Neuronal stem cell (in vitro differentiated cells): ENCODE measurements at regions not wholly inside any gene's neighbourhood (a gene's known extent, or its start where the extent isn't known, plus 50 kb on each side); places are given as distances from the start of the nearest gene placed in this dataset.

Source experiments
- DNase-seq: peaks from one replicate; pipeline ENCODE4 v3.0.0-alpha.2; 2013; ENCODE audit warnings: low spot score
- H2AFZ ChIP-seq: one replicate; pipeline ENCODE4 v1.6.1; 2013; ENCODE audit warnings: mild to moderate bottlenecking, low read length, inconsistent platforms
- H2AK5ac ChIP-seq: 2 replicates; pipeline ENCODE4 v1.6.1; 2013; ENCODE audit warnings: low read depth, mild to moderate bottlenecking, inconsistent platforms, low read length, moderate library complexity, mixed read lengths
- H2BK120ac ChIP-seq: 2 replicates; pipeline ENCODE4 v1.6.1; 2013; ENCODE audit warnings: low read depth, mild to moderate bottlenecking, inconsistent platforms, low read length, moderate library complexity, mixed read lengths
- H2BK12ac ChIP-seq: one replicate; pipeline ENCODE4 v1.6.1; 2013; ENCODE audit warnings: low read length, inconsistent platforms
- H2BK15ac ChIP-seq: 2 replicates; pipeline ENCODE4 v1.6.1; 2013; ENCODE audit warnings: mild to moderate bottlenecking, low read length, inconsistent platforms, mixed read lengths
- H2BK5ac ChIP-seq: one replicate; pipeline ENCODE4 v1.6.1; 2013; ENCODE audit warnings: inconsistent platforms, mild to moderate bottlenecking, low read length, moderate library complexity
- H3K14ac ChIP-seq: one replicate; pipeline ENCODE4 v1.6.1; 2013; ENCODE audit warnings: low read length, inconsistent platforms
- H3K18ac ChIP-seq: 2 replicates; pipeline ENCODE4 v1.6.1; 2013; ENCODE audit warnings: low read length, inconsistent platforms
- H3K23ac ChIP-seq: 2 replicates; pipeline ENCODE4 v1.6.1; 2013; ENCODE audit warnings: low read depth, mild to moderate bottlenecking, mixed read lengths, low read length, inconsistent platforms; ENCODE audit not compliant: poor library complexity
- H3K27ac ChIP-seq: replicated peaks from 3 replicates; pipeline ENCODE4 v1.5.1; 2013; ENCODE audit warnings: low read length, inconsistent platforms
- H3K27me3 ChIP-seq, 3 experiments: 2 replicates each; pipeline ENCODE4 v1.6.1; 2013; ENCODE audit warnings: low read length in 3 of 3, mild to moderate bottlenecking in 2 of 3, inconsistent platforms in 1 of 3, low read depth in 1 of 3, mixed read lengths in 1 of 3, moderate library complexity in 1 of 3; ENCODE audit not compliant: control insufficient read depth in 3 of 3, insufficient read depth in 3 of 3
- H3K36me3 ChIP-seq, 2 donors: replicated peaks in 1 of 2; 2 replicates each; pipeline ENCODE4 v1.6.1; 2013; ENCODE audit warnings: low read length in 2 of 2; ENCODE audit not compliant: control insufficient read depth in 2 of 2, insufficient read depth in 2 of 2
- H3K4ac ChIP-seq: 2 replicates; pipeline ENCODE4 v1.6.1; 2013; ENCODE audit warnings: inconsistent platforms, mild to moderate bottlenecking, low read length, moderate library complexity
- H3K4me1 ChIP-seq, 2 donors: 1 replicate in 1 of 2; 2 replicates in 1 of 2; pipeline ENCODE4 v1.6.1; 2013; ENCODE audit warnings: low read length in 2 of 2, low read depth in 1 of 2; ENCODE audit not compliant: control insufficient read depth in 2 of 2, insufficient read depth in 1 of 2
- H3K4me2 ChIP-seq: one replicate; pipeline ENCODE4 v1.6.1; 2013; ENCODE audit warnings: mild to moderate bottlenecking, low read length, inconsistent platforms; ENCODE audit not compliant: insufficient read depth, poor library complexity, severe bottlenecking
- H3K4me3 ChIP-seq, 2 donors: 2 replicates each; pipeline ENCODE4 v1.5.1; 2013; ENCODE audit warnings: low read length in 2 of 2, mild to moderate bottlenecking in 2 of 2, inconsistent platforms in 1 of 2, moderate library complexity in 1 of 2
- H3K79me1 ChIP-seq: one replicate; pipeline ENCODE4 v1.6.1; 2013; ENCODE audit warnings: low read depth, mild to moderate bottlenecking, inconsistent platforms, low read length, moderate library complexity
- H3K9ac ChIP-seq: one replicate; pipeline ENCODE4 v1.6.1; 2013; ENCODE audit warnings: mild to moderate bottlenecking, low read depth, low read length, inconsistent platforms; ENCODE audit not compliant: poor library complexity
- H3K9me3 ChIP-seq, 2 donors: replicated peaks in 1 of 2; 2 replicates each; pipeline versions ENCODE3 to v1.6.1; 2013; ENCODE audit warnings: low read length in 2 of 2, mild to moderate bottlenecking in 2 of 2, inconsistent platforms in 1 of 2, low read depth in 1 of 2, mixed read lengths in 1 of 2, moderate library complexity in 1 of 2; ENCODE audit not compliant: control insufficient read depth in 2 of 2, insufficient read depth in 1 of 2
- H4K8ac ChIP-seq: one replicate; pipeline ENCODE4 v1.6.1; 2013; ENCODE audit warnings: low read depth, mild to moderate bottlenecking, inconsistent platforms, low read length, moderate library complexity
- H4K91ac ChIP-seq: one replicate; pipeline ENCODE4 v1.6.1; 2013; ENCODE audit warnings: low read length, low read depth, mild to moderate bottlenecking, inconsistent platforms; ENCODE audit not compliant: poor library complexity
- WGBS, 2 donors: extraction: QIAGEN DNeasy Blood & Tissue Kit; methylation state at CpG; one replicate each; pipeline ENCODE4 v1.1.7; 2013; ENCODE audit warnings: missing lambda C conversion rate in 2 of 2, mixed read lengths in 1 of 2; ENCODE audit not compliant: insufficient read length in 2 of 2, insufficient replicate concordance in 1 of 2; ENCODE audit errors: extremely low coverage in 2 of 2; 5-methylcytosine and 5-hydroxymethylcytosine counted together

GRCh38 chr5:5040712-5041111, 99.4 kb upstream of the ADAMTS16 start:
- no peak for DNase-seq
- no peaks in the 10 kb centered on the region for H3K27me3 ChIP-seq
- H3K4ac ChIP-seq, result no peak overlapping the region
- no peaks in the 10 kb centered on the region for H3K9me3 ChIP-seq
- no peak overlapping the region for H2BK5ac ChIP-seq
- no peak overlapping the region for H3K4me2 ChIP-seq
- H3K36me3 ChIP-seq, result no peaks in the 10 kb centered on the region
- H3K79me1 ChIP-seq, result no peaks in the 10 kb centered on the region
- H4K8ac ChIP-seq, result no peak overlapping the region
- no peak overlapping the region for H3K27ac ChIP-seq
- WGBS, 2 donors, result no CpG with 5 or more reads among the region's 3 CpGs
- no peak overlapping the region for H2AFZ ChIP-seq
- no peak overlapping the region for H3K4me3 ChIP-seq
- H2BK12ac ChIP-seq, result no peak overlapping the region
- H2BK15ac ChIP-seq, result no peak overlapping the region
- no peak overlapping the region for H3K14ac ChIP-seq
- H2AK5ac ChIP-seq, result no peak overlapping the region
- H3K4me1 ChIP-seq, result no peaks in the 10 kb centered on the region
- no peak overlapping the region for H3K9ac ChIP-seq
- no peak overlapping the region for H3K18ac ChIP-seq
- no peak overlapping the region for H4K91ac ChIP-seq
- no peak overlapping the region for H3K23ac ChIP-seq
- H2BK120ac ChIP-seq, result no peak overlapping the region

DNA sequence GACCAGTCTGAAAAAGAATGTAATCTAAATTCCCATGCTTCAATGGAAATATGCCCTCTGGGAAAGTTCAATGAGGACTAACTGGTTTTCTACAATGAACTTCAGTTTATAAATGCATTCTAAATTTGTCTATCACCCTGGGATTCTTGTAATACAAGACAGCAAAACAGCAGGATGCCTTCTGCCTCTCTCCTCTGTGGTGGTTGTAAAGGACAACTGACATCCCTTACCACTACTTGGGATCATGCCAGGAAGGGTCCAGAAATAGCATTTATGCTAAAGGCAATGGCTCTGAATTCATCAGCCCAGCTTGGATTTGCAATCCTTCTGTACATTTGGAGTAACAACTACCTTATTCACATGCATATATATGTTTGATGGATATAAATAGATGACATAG, 97.3 kb upstream of the ADAMTS16 start:
- no peak overlapping the region for H3K27ac ChIP-seq

DNA sequence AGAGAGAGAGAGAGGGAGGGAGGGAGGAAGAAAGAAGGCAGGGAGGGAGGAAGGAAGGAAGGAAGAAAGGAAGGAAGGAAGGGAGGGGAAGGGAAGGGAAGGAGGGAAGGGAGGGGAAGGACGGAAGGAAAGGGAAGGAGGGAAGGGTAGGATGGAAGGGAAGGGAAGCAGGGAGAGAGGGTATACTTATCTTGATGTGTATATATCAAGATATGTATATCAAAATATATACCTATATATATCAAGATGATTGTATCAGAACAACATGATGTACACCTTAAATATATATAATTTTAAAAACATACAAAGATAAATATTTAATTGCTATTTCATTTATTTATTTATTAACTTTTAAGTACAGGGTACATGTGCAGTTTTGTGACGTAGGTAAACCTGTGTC, 96.8 kb upstream of the ADAMTS16 start:
- H2AK5ac ChIP-seq, result no peak overlapping the region
- H2AFZ ChIP-seq, result no peak overlapping the region
- H2BK5ac ChIP-seq, result no peak overlapping the region
- H3K4me2 ChIP-seq, result no peak overlapping the region
- DNase-seq, result no peak
- no peak overlapping the region for H2BK15ac ChIP-seq
- H4K91ac ChIP-seq, result no peak overlapping the region
- H3K23ac ChIP-seq, result no peak overlapping the region
- no peak overlapping the region for H3K18ac ChIP-seq
- H3K4ac ChIP-seq, result no peak overlapping the region
- no peaks in the 10 kb centered on the region for H3K36me3 ChIP-seq
- H3K9me3 ChIP-seq, result no peaks in the 10 kb centered on the region
- no peak overlapping the region for H3K9ac ChIP-seq
- no peaks in the 10 kb centered on the region for H3K4me1 ChIP-seq
- no peak overlapping the region for H4K8ac ChIP-seq
- H3K79me1 ChIP-seq, result no peaks in the 10 kb centered on the region
- no peaks in the 10 kb centered on the region for H3K27me3 ChIP-seq
- no peak overlapping the region for H2BK12ac ChIP-seq
- H2BK120ac ChIP-seq, result no peak overlapping the region
- WGBS, 2 donors, result no CpG with 5 or more reads among the region's 2 CpGs
- no peak overlapping the region for H3K14ac ChIP-seq
- H3K4me3 ChIP-seq, result no peak overlapping the region
- H3K27ac ChIP-seq, result no peak overlapping the region

More for the DNA sequence above, 97.3 kb upstream of the ADAMTS16 start:
- Histone ChIP-seq H2BK15ac (no peak overlapping the region), H2BK12ac (no peak overlapping the region), H2AK5ac (no peak overlapping the region), H3K4me1 (no peaks in the 10 kb centered on the region), H4K91ac (no peak overlapping the region), H4K8ac (no peak overlapping the region), H3K4me2 (no peak overlapping the region), H3K36me3 (no peaks in the 10 kb centered on the region), H2AFZ (no peak overlapping the region), H3K27me3 (no peaks in the 10 kb centered on the region), H3K4me3 (no peak overlapping the region), H3K79me1 (no peaks in the 10 kb centered on the region), H3K4ac (no peak overlapping the region), H2BK5ac (no peak overlapping the region), H3K23ac (no peak overlapping the region), H3K14ac (no peak overlapping the region), H3K18ac (no peak overlapping the region), H2BK120ac (no peak overlapping the region), H3K9me3 (no peaks in the 10 kb centered on the region), H3K9ac (no peak overlapping the region)
- no peak for DNase-seq

DNA sequence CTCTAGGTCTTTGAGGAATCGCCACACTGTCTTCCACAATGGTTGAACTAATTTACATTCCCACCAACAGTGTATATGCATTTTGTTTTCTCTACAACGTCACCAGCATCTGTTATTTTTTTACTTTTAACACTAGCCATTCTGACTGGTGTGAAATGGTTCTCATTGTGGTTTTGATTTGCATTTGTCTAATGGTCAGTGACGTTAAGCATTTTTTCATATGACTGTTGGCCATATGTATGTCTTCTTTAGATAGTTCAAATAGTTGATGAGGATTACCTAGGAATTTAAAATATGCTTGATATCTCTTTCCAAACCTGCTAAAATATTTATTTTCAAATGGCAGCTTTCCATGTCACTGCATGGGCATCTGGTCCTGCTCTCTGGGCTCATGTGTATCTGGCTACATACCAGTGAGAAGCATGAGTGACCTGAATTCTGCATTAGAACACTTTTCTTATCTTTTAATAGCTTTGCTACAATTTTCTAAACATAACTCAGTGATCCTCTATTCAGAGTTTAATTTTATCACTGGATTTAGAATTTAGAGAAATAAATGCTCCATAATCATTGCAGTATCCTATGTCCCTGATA, 95.8 kb upstream of the ADAMTS16 start:
- H3K9me3 ChIP-seq, result no peaks in the 10 kb centered on the region
- no peak overlapping the region for H3K27ac ChIP-seq
- no CpG with 5 or more reads among the region's 3 CpGs for WGBS, 2 donors

More for the DNA sequence above, 95.8 kb upstream of the ADAMTS16 start:
- no peak overlapping the region for H2AK5ac ChIP-seq
- H3K27me3 ChIP-seq, result no peaks in the 10 kb centered on the region
- H2BK120ac ChIP-seq, result no peak overlapping the region
- H4K8ac ChIP-seq, result no peak overlapping the region
- H2BK15ac ChIP-seq, result no peak overlapping the region
- no peak overlapping the region for H2BK5ac ChIP-seq
- H3K4me1 ChIP-seq, result no peaks in the 10 kb centered on the region
- no peak overlapping the region for H3K9ac ChIP-seq
- no peak overlapping the region for H2AFZ ChIP-seq
- no peaks in the 10 kb centered on the region for H3K36me3 ChIP-seq
- no peak overlapping the region for H2BK12ac ChIP-seq
- no peak for DNase-seq
- no peak overlapping the region for H3K4me2 ChIP-seq
- H3K14ac ChIP-seq, result no peak overlapping the region
- no peak overlapping the region for H4K91ac ChIP-seq
- no peak overlapping the region for H3K4ac ChIP-seq
- H3K18ac ChIP-seq, result no peak overlapping the region
- H3K79me1 ChIP-seq, result no peaks in the 10 kb centered on the region
- H3K23ac ChIP-seq, result no peak overlapping the region
- no peak overlapping the region for H3K4me3 ChIP-seq
